ENCODE measurements at regions not wholly inside any gene's neighbourhood (a gene's known extent, or its start where the extent isn't known, plus 50 kb on each side); places are given as distances from the start of the nearest gene placed in this dataset.

DNA sequence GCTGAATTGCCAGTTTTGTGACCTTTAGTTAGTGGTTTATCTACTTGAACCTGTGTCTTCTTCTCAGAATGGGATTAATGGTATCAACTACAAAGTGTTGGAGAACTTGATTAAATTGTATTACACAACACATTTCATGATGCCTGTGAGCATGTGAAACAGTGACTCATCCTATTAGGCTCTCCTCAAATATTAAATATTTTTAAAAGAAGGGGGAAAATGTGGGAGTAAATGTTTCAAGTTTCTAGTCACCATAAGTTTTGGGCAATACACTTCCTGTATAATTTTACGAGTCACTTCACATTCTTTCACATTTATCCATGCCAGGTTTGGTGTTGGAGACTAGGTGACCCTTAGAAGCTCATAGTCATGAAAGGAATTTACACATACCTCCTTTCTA, 147.0 kb downstream of the HS3ST1 start:
- DNase-seq (ENCODE audit: low spot score), result no peak
- intact Hi-C loops (cut with DNase I), result no loop called here

DNA sequence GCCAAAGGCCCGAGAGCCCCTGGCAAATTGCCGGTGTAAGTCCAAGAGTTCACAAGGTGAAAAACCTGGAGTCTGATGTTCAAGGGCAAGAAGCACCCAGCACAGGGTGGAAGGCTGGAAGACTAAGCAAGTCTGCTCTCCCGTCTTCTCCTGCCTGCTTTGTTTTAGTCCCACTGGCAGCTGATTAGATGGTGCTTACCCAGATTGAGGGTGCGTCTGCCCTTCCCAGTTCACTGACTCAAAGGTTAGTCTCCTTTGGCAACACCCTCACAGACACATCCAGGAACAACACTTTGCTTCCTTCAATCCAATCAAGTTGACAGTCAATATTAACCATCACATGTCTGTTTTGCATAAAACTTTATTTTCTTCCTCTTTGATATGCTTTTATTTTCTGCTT, 157.4 kb downstream of the HS3ST1 start:
- DNase-seq (ENCODE audit: low spot score), result no peak
- intact Hi-C loops (cut with DNase I), result no loop called here

DNA sequence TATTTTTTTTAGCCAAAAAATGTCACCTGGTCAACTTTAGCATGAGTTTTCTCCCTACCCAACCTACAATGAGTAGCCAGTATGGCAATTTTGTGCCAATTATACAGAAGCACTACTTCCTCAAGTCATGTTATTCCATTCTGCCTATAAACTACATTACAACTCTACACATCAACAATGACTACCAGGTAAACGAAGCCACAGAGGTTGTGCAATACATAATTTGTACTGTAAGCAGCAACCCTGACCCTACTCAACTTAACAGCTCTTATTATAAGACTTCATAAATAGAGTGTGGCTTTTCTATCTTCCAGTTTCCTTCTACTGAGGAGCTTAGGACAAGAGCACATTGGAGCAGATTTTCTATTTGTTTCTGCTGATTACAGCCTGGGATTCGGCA, 160.5 kb downstream of the HS3ST1 start:
- intact Hi-C loops (cut with DNase I), result no loop called here
- no peak for DNase-seq (ENCODE audit: low spot score)

DNA sequence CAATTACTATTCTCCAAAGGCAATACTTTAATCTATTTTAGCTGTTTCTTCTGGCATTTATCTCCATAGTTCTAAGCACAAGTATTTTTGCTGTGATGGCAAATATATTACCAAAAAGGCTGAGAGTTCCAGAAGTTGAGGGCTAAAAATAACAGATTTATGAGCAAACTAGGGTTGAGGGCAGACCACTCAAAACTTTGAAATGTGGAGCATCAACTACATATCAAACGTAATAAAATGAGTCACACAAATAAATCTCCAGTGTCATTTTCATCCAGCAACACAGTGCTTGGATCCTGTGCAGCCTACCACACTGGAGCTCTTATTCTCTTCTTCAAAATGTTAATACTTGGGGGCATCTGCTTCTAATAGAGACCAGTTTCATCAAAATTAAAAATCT, 163.9 kb downstream of the HS3ST1 start:
- DNase-seq (ENCODE audit: low spot score), result no peak
- intact Hi-C loops (cut with DNase I), result no loop called here

DNA sequence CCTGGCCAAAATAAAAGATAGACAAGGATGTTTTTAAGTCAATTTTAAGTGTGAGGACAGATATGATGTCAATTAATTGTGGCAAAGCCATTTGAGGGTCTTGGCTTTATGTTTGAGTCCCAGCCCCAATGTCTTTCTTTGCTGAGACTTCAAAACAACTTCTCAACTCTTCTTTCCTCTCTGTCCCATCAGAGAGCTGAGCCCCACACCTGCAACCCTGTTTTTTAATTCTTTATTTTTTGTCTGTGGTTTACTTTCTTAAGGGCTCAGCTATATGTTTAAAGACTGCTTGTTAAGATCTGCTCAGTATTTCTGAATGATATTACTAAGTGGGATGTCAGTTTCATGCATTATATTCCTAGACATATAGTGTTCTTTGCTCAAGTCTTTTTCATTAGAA, 164.3 kb downstream of the HS3ST1 start:
- no peak for DNase-seq (ENCODE audit: low spot score)
- intact Hi-C loops (cut with DNase I), result no loop called here

DNA sequence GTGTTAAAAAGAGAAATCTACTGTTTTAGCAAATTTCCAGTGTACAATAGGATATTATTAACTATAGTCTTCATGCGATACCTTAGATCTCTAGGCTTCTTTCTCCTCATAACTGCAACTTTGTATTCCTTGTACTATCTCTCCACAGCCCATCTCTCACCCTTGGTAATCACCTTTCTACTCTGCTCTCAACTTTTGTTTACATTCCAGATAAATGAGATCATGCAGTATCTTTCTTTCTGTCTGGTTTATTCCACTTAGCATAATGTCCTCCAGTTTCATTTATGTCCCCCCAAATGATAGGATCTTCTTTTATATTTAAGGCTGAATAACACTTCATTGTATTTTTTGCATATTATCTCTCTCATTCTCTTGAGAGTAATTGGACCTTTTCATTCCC, 165.5 kb downstream of the HS3ST1 start:
- intact Hi-C loops (cut with DNase I), result no loop called here
- no peak for DNase-seq (ENCODE audit: low spot score)

DNA sequence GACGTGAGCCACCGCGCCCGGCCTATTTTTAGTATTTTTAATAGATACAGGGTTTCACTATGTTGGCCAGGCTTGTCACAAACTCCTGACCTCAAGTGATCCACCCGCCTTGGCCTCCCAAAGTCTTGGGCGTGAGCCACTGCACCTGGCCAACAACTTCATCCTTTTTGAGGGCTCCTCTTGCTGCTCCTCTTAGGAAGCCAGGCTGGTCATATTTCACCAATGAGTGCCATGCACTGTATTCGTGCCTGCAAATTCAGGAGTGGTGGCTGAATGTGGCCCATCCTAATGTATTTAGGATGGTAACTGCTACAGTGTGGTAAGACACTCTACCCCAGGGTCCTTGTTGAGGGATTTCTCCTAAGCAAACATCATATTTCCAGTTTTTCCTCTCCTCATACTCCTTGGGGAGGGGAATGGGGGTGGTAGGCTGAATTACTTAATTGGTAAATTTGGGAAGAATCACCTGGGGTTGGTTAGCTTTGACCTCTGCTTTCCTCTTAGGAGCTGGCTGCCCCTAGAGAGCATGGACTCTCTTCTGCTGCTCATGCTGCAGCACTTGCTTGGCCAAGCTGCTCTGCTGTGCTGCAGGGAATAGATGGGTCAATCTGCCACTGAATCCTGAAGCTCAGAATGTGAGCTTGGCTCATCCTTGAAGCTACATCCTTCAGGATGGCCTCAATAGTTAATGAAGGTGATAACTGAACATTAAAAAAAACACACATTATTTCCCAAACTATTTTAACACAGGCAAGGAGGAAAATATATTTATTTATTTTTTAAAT, 167.4 kb downstream of the HS3ST1 start:
- intact Hi-C loops (cut with DNase I), result no loop called here
- DNase-seq (ENCODE audit: low spot score), result no peak

DNA sequence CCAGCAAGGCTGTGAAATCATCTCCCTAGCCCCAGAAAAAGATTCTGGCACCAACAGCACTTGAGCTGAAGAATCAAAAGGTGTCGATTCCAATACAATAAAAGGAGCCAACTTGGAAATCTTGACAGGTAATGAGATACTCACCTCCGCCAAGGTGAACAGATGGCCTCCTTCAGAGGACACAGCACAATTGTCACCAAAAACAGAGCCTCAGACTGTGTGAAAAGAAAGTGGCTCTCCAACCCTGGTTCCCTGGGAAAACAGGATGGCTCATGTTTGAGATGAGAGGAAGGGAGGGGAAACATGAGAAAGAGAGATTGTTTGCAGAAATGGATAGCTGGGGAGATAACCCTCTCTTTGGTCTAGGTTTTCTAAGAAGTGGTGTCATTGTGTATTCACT, 168.9 kb downstream of the HS3ST1 start:
- DNase-seq (ENCODE audit: low spot score), result no peak
- intact Hi-C loops (cut with DNase I), result no loop called here

DNA sequence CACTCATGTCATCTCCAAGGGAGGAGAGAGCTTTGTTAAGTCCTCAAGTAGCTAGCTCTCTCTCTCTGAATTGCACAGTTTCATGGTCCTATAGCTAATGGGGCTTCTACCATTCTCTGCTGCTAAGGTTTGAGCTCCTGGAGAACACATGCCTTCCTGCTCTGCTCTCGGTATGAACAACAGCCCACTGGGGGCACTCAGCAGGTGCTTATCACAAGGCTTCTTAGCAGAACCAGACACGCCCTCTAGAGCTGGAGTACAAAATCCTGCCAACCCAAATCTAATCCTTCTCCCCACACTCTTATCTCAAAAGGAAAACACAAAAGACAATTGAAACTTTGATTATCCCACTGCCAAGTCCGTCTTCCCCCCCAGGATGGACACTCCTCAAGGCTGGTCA, 176.5 kb downstream of the HS3ST1 start:
- no peak for DNase-seq (ENCODE audit: low spot score)
- intact Hi-C loops (cut with DNase I), result no loop called here

DNA sequence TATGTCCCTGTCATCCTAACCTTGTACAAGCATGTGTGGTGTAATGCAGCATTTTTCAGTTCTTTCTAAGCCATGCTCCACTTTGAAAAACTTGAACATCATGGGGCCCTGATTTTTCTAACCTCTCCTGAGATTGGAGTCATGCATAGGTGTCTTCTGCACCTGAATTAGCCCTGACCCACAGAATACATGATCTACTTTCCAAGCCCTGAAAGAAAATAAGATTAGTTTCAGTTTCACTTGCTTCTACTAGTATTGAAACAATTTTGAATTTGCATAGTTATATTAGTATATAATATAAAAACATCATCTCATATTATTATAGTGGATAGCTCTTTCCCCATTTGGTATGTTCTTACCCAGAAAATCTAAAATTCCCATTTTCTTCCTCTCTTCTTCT, 178.2 kb downstream of the HS3ST1 start:
- DNase-seq (ENCODE audit: low spot score), result no peak
- intact Hi-C loops (cut with DNase I), result no loop called here

DNA sequence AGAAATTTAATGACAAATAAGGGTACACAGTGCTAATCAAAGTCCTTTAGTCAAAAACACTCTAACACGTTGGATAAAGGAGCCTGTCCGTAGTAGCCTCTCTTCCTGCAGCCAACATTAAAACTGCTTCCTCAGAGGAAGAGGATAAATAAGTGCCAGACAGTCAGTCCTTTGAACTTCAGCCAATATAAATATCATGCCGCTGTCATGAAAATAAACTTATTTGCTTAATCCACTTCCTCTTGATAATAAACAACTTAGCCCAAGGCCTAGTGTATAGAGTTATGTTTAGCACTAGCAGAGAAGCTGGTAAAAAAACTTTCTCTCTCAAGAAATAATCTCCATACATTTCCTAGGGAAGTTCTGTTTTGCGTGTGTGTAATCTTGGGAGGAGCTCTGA, 196.7 kb downstream of the HS3ST1 start:
- intact Hi-C loops (cut with DNase I), result no loop called here
- no peak for DNase-seq (ENCODE audit: low spot score)

DNA sequence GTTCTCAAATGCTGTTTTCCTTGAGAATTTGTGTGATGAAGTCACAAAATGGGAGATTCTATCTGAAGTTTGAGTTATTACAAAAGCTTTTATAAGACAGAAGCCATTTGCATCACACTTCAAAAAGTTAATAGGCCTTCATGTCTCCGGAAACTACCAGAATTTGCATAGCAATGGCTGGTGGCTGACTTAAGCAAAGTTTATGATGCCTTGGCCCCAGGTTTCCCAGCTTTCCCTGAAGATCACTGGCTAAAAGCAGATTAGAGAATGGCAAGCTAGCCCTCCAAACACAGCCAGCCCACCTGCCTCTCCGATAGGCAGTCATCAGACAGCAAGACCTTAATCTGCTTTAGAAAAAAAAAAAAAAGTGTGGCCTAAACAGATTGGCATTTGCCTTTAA, 197.8 kb downstream of the HS3ST1 start:
- DNase-seq (ENCODE audit: low spot score), result no peak
- intact Hi-C loops (cut with DNase I), result no loop called here

DNA sequence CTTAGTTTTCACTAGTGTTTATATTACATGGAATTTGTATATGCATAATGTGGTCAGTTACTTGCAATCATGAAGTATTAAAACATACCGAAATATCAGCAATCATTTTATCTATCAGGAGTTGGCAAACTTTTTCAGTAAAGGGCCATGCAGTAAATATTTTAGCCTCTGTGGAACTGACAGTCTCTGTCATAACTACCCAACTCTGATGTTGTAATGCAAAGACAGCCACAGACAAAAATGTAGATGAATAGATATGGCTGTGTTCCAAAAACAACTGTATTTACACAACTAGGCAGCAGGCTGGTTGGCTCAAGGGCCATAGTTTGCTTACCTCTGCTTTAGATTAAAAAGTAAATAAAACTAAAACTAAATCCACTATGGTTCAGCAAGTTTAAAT, 200.2 kb downstream of the HS3ST1 start:
- intact Hi-C loops (cut with DNase I), result no loop called here
- DNase-seq (ENCODE audit: low spot score), result no peak

DNA sequence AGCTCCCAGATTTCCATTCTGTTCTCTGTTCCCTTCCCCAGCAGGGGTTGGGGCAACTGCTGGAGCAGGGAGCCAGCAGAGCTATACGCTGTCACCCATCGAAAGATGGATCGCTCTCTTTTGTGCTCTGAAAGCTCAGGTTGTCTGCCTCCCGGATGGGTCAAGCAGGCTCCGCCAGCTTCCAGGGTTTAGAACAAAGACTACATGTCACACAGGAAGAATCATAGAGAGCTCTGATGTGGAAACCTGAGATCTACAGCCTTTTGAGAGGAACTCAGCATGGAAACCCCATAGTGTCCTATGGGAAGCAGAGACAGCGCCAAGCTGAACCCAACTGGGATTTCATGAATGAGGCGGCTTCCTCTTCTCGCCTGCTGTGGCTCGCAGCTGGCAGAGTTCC, 205.4 kb downstream of the HS3ST1 start:
- no peak for DNase-seq (ENCODE audit: low spot score)
- intact Hi-C loops (cut with DNase I), result no loop called here

DNA sequence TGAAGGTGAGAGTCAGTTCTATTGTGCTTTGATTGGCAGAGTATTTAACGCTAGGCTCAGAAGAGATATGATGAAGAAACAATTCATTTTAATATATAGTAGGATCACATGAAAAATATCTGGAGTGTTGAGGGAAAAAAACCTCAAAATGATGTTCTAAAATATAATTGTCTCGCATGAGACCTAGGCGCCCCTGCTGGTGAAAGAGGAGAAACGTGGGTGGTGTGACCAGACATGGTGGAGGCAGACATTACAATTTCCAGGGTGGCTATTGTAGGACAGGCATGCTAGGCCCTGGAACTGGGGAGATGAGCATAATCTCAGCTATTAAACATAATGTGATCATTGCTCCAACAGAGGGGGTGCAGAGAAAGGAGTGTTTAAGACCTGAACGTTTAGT, 210.0 kb downstream of the HS3ST1 start:
- DNase-seq (ENCODE audit: low spot score), result no peak
- intact Hi-C loops (cut with DNase I), result no loop called here

DNA sequence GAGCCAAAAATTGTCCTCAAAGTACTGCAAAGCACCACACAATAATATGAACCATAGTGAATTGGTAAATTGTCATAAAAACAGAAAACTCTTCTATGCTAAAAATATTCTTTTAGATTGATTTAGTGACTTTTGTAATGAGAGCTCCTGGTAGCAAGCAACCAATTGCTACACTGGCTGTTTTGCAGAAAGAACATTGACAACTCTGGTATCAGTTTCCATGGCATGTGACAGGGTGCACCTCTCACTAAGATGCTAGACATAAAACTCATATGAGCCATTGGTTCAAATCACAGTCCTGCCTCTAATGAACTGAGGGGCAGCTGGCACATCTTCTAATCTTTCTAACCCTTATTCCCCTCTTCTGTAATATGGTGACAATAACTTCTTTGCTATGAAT, 212.2 kb downstream of the HS3ST1 start:
- intact Hi-C loops (cut with DNase I), result no loop called here
- DNase-seq (ENCODE audit: low spot score), result no peak

DNA sequence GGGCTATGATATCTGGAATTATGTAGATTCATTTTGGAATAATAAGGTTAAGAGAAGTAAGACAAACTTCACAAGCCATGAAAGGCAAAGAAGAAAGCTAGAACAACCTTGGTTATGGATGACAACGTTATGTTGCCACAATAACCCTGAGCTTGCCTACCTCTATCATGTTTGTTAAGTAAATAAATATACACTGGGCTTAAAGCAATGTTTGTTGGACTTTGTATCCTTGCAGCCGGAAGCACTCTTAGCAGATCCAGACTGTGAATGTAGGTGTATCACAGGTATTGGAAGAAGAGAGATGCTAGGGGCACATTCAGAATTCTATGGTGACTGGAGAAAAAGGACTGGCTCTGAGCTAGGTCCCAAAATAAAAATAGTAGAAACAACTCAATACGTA, 214.4 kb downstream of the HS3ST1 start:
- DNase-seq (ENCODE audit: low spot score), result no peak

DNA sequence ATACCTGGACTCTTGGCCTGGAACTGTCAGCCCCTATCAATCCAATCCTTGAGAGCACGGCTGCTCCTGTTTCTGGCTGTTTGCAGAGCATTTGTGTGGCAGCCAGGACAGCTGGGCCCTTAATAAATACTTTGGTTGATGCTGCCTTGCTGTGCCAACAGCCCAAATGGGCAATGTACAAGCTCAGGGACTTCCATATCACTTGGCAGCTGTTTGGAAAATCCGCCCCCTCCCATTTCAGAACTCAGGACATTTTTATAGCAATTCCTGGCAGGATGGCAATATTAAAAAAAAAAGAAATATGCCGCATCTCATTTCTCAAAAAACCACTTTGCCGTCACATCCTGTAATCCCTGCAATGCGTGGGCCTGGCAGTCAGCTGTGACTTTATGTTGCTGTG, 218.9 kb downstream of the HS3ST1 start:
- intact Hi-C loops (cut with DNase I), result no loop called here

More for the DNA sequence above, 214.4 kb downstream of the HS3ST1 start:
- intact Hi-C loops (cut with DNase I), result no loop called here

DNA sequence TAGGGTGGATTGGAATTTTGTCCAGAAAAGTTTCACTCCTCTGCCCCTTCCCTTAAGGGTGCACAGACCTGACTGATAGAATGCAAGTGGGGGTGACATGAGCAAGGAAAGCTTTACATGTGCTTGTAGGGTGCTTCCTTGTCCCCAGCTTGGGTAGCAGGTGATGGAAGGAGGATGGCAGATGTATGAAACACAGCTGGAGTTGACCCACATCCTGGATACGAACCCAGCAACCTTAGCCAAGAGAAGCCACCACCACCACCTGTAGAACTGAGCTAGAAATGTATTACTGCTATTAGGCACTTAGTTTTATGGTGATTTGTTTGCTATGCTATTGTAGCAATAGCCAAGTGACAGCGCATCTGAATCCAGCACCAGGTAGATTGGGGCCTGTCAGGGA, 227.4 kb downstream of the HS3ST1 start:
- no peak for DNase-seq (ENCODE audit: low spot score)
- intact Hi-C loops (cut with DNase I), result no loop called here

More for the DNA sequence above, 218.9 kb downstream of the HS3ST1 start:
- DNase-seq (ENCODE audit: low spot score), result no peak

DNA sequence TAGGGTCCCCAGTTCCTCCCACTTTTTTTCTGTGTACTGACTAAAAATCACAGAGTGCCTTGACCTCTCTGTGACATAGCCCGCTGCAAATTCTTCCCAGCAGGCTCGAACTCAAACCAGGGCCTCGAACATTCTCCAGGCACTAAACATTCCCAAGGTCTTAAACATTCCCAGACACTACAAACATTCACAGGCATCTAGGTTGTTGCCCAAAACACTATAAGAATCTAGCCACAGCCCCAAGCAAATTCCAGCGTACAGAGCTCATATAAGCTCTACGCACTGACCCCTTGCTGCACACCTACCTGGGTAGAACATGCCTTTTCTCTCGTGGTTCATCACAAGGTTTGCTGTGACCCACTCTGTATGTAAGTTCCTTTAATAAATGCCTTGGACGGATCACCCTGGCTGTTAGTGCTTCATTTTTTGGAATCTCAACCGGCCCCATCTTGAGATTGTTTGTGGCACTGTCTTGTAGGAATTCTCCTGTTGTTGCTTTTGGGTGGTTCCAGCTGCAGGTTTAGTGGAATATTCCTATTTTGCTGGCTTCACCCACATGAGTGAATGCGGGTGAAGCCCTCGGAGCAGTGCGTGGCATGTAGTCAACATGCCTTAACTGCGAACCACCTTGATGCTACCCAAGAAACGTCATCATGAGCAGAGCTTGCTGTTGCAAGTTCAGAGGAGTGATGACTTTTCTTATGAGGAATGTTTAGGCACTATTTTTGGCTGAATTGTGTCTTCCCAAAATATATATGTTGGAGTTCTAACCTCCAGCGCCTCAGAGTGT, 230.0 kb downstream of the HS3ST1 start:
- intact Hi-C loops (cut with DNase I), result no loop called here
- no peak for DNase-seq (ENCODE audit: low spot score)

DNA sequence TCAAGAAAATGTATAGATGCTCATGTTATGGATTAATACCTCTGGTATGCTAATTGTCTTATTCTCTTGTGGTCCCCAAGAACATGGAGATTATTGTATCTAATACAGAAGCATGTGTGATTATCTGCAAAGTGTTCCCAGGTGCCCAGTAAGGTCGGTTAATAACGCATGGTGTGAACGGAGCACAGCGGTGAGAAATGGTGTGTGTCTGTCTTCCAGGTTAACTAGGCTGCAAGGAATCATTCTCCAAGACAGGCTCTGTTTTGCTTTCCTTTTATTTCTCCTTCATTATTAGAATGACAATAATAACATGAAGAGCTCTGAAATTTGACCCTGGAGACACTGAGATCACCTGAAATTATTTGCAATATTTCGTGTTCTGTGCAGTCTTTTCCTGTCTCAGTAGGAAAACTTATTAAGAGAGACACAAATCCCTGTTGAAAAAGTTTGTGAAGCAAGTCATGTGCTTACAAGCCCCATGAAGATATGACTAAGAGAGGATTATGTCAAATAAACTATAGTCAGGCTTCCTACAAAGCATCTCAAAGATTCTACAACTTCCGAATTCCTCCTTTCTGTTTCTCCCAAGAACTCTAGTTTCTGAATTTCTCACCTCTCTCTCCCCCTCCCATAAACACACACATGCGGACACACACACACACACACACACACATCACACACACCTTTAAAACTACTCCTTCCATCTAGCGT, 230.9 kb downstream of the HS3ST1 start:
- intact Hi-C loops (cut with DNase I), result no loop called here
- no peak for DNase-seq (ENCODE audit: low spot score)

Measured in cardiac septum (tissue), 1 donor.